GM10248 (cell line): ENCODE measurements at regions not wholly inside any gene's neighbourhood (a gene's known extent, or its start where the extent isn't known, plus 50 kb on each side); places are given as distances from the start of the nearest gene placed in this dataset.

Source experiments
- CTCF ChIA-PET: fragments of 300-600 bp; sonication (Branson Sonifier 250); formaldehyde crosslinking; extraction: SDS; loops from one replicate; lab custom pipeline; 2021; ENCODE audit warnings: antibody characterized with exemption; lab: Yijun Ruan, JAX
- POLR2A ChIA-PET: fragments of 350-650 bp; sonication (Branson Sonifier 250); formaldehyde crosslinking; extraction: SDS; loops from one replicate; lab custom pipeline; 2020; ENCODE audit warnings: antibody characterized with exemption; lab: Yijun Ruan, JAX
- DNase-seq: peaks from one replicate; pipeline ENCODE4 v3.0.0; 2012; ENCODE audit errors: extremely low spot score
- TF ChIP-seq, protein P1 (sequence below): IDR thresholded peaks from 2 replicates; pipeline ENCODE4 v1.5.1; 2012; ENCODE audit warnings: mild to moderate bottlenecking, low read depth; ENCODE audit errors: extremely low read depth, missing control alignments, control extremely low read depth

DNA sequence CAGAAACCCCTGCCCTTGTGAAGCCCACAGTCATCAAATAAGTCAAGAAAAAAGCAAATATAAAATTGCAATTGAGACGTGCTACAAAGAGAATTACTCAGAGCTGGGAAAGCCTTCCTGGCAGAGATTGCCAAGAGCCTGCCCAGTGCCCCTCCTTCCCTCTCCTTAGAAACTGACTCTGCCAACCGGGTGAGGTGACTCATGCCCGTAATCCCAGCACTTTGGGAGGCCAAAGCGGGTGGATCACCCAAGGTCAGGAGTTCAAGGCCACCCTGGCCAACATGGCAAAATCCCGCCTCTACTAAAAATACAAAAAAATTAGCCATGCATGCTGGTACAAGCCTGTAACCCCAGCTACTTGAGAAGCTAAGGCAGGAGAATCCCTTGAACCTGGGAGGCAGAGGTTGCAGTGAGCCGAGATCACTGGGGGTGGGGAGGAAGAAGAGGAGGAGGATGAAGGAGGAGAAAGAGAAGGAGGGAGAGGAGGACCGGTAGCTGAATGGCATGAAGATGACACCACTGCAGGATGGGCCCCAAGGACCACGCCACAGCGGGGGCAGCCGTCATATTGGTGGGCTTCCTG, 76.1 kb upstream of the RTL6 start:
- TF ChIP-seq, protein P1, sequence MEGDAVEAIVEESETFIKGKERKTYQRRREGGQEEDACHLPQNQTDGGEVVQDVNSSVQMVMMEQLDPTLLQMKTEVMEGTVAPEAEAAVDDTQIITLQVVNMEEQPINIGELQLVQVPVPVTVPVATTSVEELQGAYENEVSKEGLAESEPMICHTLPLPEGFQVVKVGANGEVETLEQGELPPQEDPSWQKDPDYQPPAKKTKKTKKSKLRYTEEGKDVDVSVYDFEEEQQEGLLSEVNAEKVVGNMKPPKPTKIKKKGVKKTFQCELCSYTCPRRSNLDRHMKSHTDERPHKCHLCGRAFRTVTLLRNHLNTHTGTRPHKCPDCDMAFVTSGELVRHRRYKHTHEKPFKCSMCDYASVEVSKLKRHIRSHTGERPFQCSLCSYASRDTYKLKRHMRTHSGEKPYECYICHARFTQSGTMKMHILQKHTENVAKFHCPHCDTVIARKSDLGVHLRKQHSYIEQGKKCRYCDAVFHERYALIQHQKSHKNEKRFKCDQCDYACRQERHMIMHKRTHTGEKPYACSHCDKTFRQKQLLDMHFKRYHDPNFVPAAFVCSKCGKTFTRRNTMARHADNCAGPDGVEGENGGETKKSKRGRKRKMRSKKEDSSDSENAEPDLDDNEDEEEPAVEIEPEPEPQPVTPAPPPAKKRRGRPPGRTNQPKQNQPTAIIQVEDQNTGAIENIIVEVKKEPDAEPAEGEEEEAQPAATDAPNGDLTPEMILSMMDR = no peak
- ChIA-PET CTCF (interaction anchor here (2.2 kb wide), 1 partner anchor 581 kb away, joined by 8 read pairs; no protein-coding TSS in a partner anchor), POLR2A (no interaction called here)
- no peak for DNase-seq

- ChIA-PET CTCF (interaction anchor here (2.2 kb wide), 1 partner anchor 581 kb away, joined by 8 read pairs; no protein-coding TSS in a partner anchor), POLR2A (no interaction called here)
- TF ChIP-seq, protein P1 = no peak
- no peak for DNase-seq
Measured at GRCh38 chr22:44573451-44573850, 75.4 kb upstream of the RTL6 start.

GRCh38 chr22:44572414-44573207, 74.6 kb upstream of the RTL6 start:
- ChIA-PET CTCF (interaction anchor here (2.2 kb wide), 1 partner anchor 580 kb away, joined by 8 read pairs; no protein-coding TSS in a partner anchor), POLR2A (no interaction called here)
- TF ChIP-seq, protein P1 = no peak
- no peak for DNase-seq

GRCh38 chr22:44571566-44572413, 73.8 kb upstream of the RTL6 start:
- TF ChIP-seq, protein P1 = no peak
- DNase-seq = no peak
- ChIA-PET CTCF (interaction anchor here (1.2 to 2.2 kb wide), 2 partner anchors 55 to 579 kb away, joined by 3 to 8 read pairs; no protein-coding TSS in a partner anchor), POLR2A (no interaction called here)

- CTCF ChIA-PET = interaction anchor here (1.2 to 1.5 kb wide), 2 partner anchors 56 to 577 kb away, joined by 3 to 5 read pairs; no protein-coding TSS in a partner anchor
- DNase-seq = no peak
- POLR2A ChIA-PET = no interaction called here
- TF ChIP-seq, protein P1 = no peak
Measured at GRCh38 chr22:44570476-44571445, 72.7 kb upstream of the RTL6 start.
